Bronchial epithelial cell (primary cell): ENCODE measurements at regions not wholly inside any gene's neighbourhood (a gene's known extent, or its start where the extent isn't known, plus 50 kb on each side); places are given as distances from the start of the nearest gene placed in this dataset.

ENCODE experiments used
- DNase-seq: peaks from one replicate; pipeline ENCODE4 v3.0.0-alpha.2; 2010; ENCODE audit warnings: low read depth
- FAIRE-seq: peaks from 2 replicates; lab custom pipeline; 2011; peaks lifted over from hg19 to GRCh38; lab: Jason Lieb, UNC
- H3K27me3 ChIP-seq: 2 replicates; pipeline ENCODE4 v1.5.1; 2011; ENCODE audit warnings: low read length; ENCODE audit not compliant: control insufficient read depth, insufficient read depth
- H3K36me3 ChIP-seq: 2 replicates; pipeline ENCODE4 v1.5.1; 2011; ENCODE audit warnings: low read length; ENCODE audit not compliant: control insufficient read depth, insufficient read depth
- H3K4me3 ChIP-seq: 2 replicates; pipeline ENCODE4 v1.5.1; 2011; ENCODE audit warnings: mild to moderate bottlenecking, low read depth, low read length, control low read depth
- CTCF ChIP-seq: IDR thresholded peaks from 2 replicates; pipeline ENCODE4 v1.5.1; 2011; ENCODE audit warnings: mild to moderate bottlenecking, moderate library complexity, low read length, control low read depth, inconsistent platforms; ENCODE audit not compliant: insufficient read depth, severe bottlenecking

GRCh38 chrX:4787971-4788370 lies 1074.5 kb upstream of the PRKX start:
- H3K4me3 ChIP-seq = no peak overlapping the region
- FAIRE-seq (no peak), DNase-seq (peak; percentile 18)
- H3K36me3 ChIP-seq = no peaks in the 10 kb centered on the region
- H3K27me3 ChIP-seq = no peaks in the 10 kb centered on the region
- TF ChIP-seq CTCF = no peak

GRCh38 chrX:4764888-4765287 lies 1051.4 kb upstream of the PRKX start:
- FAIRE-seq (no peak), DNase-seq (peak; percentile 61)
- no peak for TF ChIP-seq CTCF
- no peak overlapping the region for H3K4me3 ChIP-seq
- no peaks in the 10 kb centered on the region for H3K27me3 ChIP-seq
- no peaks in the 10 kb centered on the region for H3K36me3 ChIP-seq

GRCh38 chrX:4762196-4762595 lies 1048.7 kb upstream of the PRKX start:
- H3K36me3 ChIP-seq = no peaks in the 10 kb centered on the region
- FAIRE-seq (no peak), DNase-seq (peak; percentile 11)
- H3K4me3 ChIP-seq = no peak overlapping the region
- no peaks in the 10 kb centered on the region for H3K27me3 ChIP-seq
- TF ChIP-seq CTCF = no peak

DNA sequence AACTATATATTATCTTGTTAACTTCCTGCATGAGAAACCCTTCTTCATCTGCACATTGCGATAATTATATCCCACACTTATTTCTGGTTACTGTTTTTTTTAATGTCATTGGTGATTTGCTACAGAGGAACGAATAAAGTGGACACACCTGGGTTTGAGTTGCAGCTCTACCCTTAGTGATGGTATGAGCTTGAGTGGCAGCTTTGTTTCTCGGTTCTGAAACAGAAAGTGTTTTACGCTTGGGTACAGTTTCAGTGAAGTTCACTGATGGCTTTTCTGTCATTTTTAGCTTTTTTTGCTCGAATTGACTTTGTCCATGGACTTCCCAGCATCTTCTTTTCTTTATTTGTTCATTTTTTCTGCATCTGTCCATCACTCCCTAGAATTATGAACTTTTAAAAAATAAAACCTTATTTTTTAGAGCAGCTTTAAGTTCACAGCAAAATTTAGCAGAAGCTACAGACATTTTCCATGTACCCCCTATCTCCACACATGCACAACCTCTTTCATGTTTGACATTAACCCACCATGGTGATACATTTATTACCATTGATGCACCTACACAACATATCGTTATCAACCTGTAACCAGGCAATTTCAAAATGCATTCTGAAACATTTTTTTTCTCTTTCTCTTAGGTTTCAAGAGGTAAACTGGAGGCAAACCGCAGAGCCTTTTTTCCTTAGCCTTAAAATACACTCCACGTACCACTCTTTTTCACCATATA lies 1041.6 kb upstream of the PRKX start:
- FAIRE-seq = no peak
- no peaks in the 10 kb centered on the region for H3K27me3 ChIP-seq
- H3K4me3 ChIP-seq = no peak overlapping the region

GRCh38 chrX:4741024-4741423 lies 1027.6 kb upstream of the PRKX start:
- FAIRE-seq (no peak), DNase-seq (no peak)
- Histone ChIP-seq H3K4me3 (no peak overlapping the region), H3K27me3 (no peaks in the 10 kb centered on the region), H3K36me3 (no peaks in the 10 kb centered on the region)
- no peak for TF ChIP-seq CTCF

More for the DNA sequence above, 1041.6 kb upstream of the PRKX start:
- H3K36me3 ChIP-seq = no peaks in the 10 kb centered on the region
- DNase-seq = no peak
- TF ChIP-seq CTCF = no peak

GRCh38 chrX:4735299-4735698 lies 1021.9 kb upstream of the PRKX start:
- TF ChIP-seq CTCF = no peak
- FAIRE-seq (no peak), DNase-seq (no peak)
- H3K36me3 ChIP-seq = no peaks in the 10 kb centered on the region
- no peak overlapping the region for H3K4me3 ChIP-seq
- no peaks in the 10 kb centered on the region for H3K27me3 ChIP-seq
